GM12875 (cell line): ENCODE measurements at regions not wholly inside any gene's neighbourhood (a gene's known extent, or its start where the extent isn't known, plus 50 kb on each side); places are given as distances from the start of the nearest gene placed in this dataset.

Source experiments
- H3K4me3 ChIP-seq: one replicate; pipeline ENCODE4 v1.5.1; 2011; ENCODE audit warnings: low read depth, low read length, control low read depth
- TF ChIP-seq, protein P1 (sequence below): IDR thresholded peaks from 2 replicates; pipeline ENCODE4 v1.5.1; 2011; ENCODE audit warnings: low read depth, mild to moderate bottlenecking, control low read depth, inconsistent platforms, low read length, moderate library complexity, borderline replicate concordance; ENCODE audit not compliant: insufficient read depth

DNA sequence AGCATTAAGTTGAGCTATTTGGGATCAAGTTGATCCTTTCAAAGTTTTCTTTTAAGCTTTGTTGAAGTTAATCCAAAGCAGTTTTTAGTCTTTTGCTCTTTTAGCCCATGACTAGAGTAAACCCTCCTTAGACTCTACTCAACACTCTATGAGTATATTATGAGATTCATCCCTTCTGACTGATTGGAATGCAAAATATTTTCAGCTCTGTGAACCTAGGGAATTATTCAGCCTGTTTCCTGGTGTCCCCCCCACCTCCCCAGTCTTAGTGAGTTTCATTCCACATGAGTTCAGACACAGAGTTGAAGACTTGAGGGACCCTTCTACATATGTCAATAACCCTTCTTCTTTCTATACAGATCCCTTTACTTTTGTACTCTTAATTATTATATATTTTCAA is 413.7 kb downstream of the RFPL4B start:
- TF ChIP-seq, protein P1, sequence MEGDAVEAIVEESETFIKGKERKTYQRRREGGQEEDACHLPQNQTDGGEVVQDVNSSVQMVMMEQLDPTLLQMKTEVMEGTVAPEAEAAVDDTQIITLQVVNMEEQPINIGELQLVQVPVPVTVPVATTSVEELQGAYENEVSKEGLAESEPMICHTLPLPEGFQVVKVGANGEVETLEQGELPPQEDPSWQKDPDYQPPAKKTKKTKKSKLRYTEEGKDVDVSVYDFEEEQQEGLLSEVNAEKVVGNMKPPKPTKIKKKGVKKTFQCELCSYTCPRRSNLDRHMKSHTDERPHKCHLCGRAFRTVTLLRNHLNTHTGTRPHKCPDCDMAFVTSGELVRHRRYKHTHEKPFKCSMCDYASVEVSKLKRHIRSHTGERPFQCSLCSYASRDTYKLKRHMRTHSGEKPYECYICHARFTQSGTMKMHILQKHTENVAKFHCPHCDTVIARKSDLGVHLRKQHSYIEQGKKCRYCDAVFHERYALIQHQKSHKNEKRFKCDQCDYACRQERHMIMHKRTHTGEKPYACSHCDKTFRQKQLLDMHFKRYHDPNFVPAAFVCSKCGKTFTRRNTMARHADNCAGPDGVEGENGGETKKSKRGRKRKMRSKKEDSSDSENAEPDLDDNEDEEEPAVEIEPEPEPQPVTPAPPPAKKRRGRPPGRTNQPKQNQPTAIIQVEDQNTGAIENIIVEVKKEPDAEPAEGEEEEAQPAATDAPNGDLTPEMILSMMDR: no peak
- H3K4me3 ChIP-seq: no peak overlapping the region

DNA sequence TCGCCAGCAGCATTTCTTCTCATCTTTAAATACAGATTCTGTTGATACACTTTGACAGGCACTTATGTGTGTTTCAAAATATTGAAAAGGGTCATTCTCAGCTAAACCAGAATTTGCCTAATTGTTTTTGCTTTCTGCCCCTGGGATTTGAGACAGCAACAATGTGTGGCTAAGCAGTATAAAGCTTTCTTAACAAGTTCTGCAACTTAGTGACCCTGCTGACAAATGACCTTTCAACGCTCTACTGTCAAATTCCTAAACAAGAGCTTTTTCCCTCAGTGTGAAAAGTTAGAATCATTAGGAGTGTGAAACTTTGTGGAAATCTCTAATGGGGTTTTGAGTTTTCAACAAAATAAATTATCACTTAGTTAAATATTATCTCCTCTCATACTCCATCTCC is 414.6 kb downstream of the RFPL4B start:
- TF ChIP-seq, protein P1: no peak

DNA sequence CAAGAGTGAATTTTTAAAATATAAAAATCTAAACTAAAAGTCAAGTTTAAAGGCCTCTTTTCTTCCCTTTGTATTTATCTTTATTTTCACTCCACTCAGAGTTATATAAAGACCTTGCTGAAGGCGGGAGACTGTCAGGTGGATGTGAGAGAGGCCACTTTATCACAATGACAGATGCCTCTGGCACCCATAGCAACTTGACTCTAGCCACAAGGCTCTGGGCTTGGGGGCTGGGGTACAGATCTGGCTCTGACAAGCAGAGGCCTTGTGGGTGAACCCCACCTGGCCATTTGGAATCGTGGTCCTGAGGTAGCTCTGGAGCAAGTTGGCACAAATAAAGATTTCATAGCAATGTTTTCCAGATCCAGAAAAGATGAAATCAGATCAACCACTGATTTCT is 417.2 kb downstream of the RFPL4B start:
- H3K4me3 ChIP-seq: no peak overlapping the region
- TF ChIP-seq, protein P1: no peak

More for the DNA sequence above, 414.6 kb downstream of the RFPL4B start:
- no peak overlapping the region for H3K4me3 ChIP-seq

DNA sequence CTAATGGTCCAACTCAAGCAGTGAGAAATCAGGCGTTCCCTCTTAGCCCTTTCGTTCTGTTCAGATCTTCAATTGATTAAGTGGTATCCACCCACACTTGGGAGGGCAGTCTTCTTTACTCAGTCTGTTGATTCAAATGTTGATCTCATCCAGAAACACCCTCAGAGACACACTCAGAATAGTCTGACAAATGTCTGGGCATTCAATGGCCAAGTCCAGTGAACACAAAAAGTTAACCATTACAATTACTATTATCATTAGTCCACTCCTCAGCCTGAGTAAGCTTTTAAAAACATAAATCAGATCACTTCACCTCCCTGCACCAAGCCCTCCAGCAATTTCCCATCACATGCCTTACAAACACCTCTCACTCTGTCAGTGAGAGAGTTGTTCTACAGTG is 423.2 kb downstream of the RFPL4B start:
- no peak overlapping the region for H3K4me3 ChIP-seq
- TF ChIP-seq, protein P1: no peak

DNA sequence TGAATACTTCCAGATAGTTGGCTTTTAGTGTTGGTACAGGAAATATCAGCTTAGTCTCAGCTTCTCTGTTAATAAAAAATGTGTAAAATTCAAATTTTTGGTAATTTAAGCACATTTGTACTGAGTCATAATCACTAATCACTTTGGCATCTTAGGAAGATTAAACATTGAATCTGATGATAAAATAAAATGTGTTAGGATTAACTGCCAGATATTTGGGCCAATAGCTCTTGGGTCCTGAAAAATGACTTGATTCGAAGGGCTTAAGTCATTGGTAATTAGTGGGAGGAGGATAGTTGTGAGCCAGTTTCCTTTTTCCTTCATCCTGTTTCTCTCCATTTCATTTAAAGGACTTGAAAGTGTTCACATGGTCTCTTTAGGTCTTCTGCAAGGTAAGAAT is 426.1 kb downstream of the RFPL4B start:
- TF ChIP-seq, protein P1: no peak

DNA sequence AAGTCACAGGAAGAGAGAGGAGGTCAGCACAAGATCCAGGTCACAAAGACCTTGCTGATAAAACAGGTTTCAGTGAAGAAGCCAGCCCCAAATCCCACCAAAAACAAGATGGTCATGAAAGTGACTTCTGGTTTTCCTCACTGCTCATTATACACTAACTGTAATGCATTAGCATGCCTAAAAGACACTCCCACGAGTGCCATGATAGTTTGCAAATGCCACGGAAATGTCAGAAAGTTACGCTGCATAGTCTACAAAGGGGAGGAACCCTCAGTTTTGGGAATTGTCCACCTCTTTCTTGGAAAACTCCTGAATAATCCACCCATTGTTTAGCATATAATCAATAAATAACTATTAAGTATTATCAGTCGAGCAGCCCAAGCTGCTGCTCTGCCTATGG is 427.2 kb downstream of the RFPL4B start:
- no peak overlapping the region for H3K4me3 ChIP-seq
- TF ChIP-seq, protein P1: no peak

More for the DNA sequence above, 426.1 kb downstream of the RFPL4B start:
- no peak overlapping the region for H3K4me3 ChIP-seq

DNA sequence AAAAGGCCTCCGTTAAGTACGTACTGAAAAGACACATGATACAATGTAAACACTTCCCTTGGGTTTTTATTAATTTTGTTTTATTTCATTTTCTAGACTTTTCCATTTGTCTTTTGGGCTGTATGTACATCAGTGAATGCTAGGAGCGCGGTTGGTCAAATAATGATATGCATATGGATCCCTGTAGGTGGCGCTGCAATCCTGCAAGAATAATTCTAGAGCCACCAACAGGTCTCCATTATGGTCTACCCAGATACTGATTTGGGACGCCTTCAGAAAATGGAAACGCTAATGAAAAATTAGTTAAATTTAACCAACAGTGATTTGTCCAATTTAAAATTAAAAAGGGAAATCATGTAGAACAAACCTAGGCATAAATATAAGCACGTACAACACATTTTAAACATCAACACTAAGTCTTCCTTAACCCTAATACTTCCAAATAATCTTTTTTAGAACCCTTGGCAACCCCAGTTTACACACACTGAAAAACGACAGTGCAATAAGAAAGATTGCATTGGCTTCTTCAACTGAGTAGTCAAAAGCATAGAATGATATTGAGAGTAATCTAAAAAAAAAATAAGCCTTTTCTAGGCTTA is 433.5 kb downstream of the RFPL4B start:
- TF ChIP-seq, protein P1: peak; percentile 42; the same call in 1 of the 2 replicates
- no peak overlapping the region for H3K4me3 ChIP-seq
